ENCODE measurements at regions not wholly inside any gene's neighbourhood (a gene's known extent, or its start where the extent isn't known, plus 50 kb on each side); places are given as distances from the start of the nearest gene placed in this dataset.

- TF ChIP-seq CTCF (IDR thresholded peaks at IDR 0.05; ENCODE audit: borderline replicate concordance, extremely low read depth, low read length, poor library complexity, severe bottlenecking) (no peak), EZH2 (IDR thresholded peaks at IDR 0.05; ENCODE audit: borderline replicate concordance, low read depth, low read length, severe bottlenecking) (no peak)
Measured at GRCh38 chr12:25690996-25691864, 138.1 kb upstream of the LMNTD1 start.

Data from DND-41 (cell line).